ENCODE measurements at regions not wholly inside any gene's neighbourhood (a gene's known extent, or its start where the extent isn't known, plus 50 kb on each side); places are given as distances from the start of the nearest gene placed in this dataset.

GRCh38 chr5:116387738-116388137 is 186.9 kb downstream of the SEMA6A start:
- TF ChIP-seq EZH2 (IDR thresholded peaks at IDR 0.05; ENCODE audit: low read depth): no peak
- TF ChIP-seq CTCF (conservative IDR thresholded peaks at IDR 0.05): no peak
